ENCODE measurements at regions not wholly inside any gene's neighbourhood (a gene's known extent, or its start where the extent isn't known, plus 50 kb on each side); places are given as distances from the start of the nearest gene placed in this dataset.

GRCh38 chr9:104238668-104239067 is 144.6 kb downstream of the SMC2 start:
- TF ChIP-seq POLR2AphosphoS5 (IDR thresholded peaks at IDR 0.05; ENCODE audit: low read depth, low read length) (no peak), POLR2A (IDR thresholded peaks at IDR 0.05; ENCODE audit: low read depth, low read length) (no peak), TAF1 (IDR thresholded peaks at IDR 0.05; ENCODE audit: low read depth, low read length) (no peak), PAX5 (IDR thresholded peaks at IDR 0.05; ENCODE audit: insufficient read depth, low read length, severe bottlenecking) (no peak)

Data from GM12891 (cell line).